SU-DHL-6 (cell line): ENCODE measurements at regions not wholly inside any gene's neighbourhood (a gene's known extent, or its start where the extent isn't known, plus 50 kb on each side); places are given as distances from the start of the nearest gene placed in this dataset.

Experiments
- H2AFZ ChIP-seq: fragments of 200-600 bp; sonication (generic); 2 replicates; pipeline ENCODE4 v1.6.1; 2014; ENCODE audit warnings: low read depth, mild to moderate bottlenecking, moderate library complexity, mixed read lengths, antibody characterized with exemption, low read length; ENCODE audit not compliant: severe bottlenecking
- H3F3A ChIP-seq: fragments of 200-600 bp; shearing (Covaris generic); 2 replicates; pipeline ENCODE4 v1.6.0; 2016; ENCODE audit warnings: antibody characterized with exemption, mild to moderate bottlenecking; ENCODE audit not compliant: insufficient read depth
- H3K27ac ChIP-seq: fragments of 200-600 bp; sonication (generic); 2 replicates; pipeline ENCODE4 v1.5.1; 2016; ENCODE audit warnings: low read depth, mild to moderate bottlenecking, low read length, moderate library complexity, mixed read lengths
- H3K27me3 ChIP-seq: fragments of 200-600 bp; sonication (generic), shearing (Covaris generic); 2 replicates; pipeline ENCODE4 v1.6.0; 2014; ENCODE audit warnings: mild to moderate bottlenecking, low read length
- H3K36me3 ChIP-seq: fragments of 200-600 bp; sonication (generic); 2 replicates; pipeline ENCODE4 v1.6.1; 2014; ENCODE audit warnings: mild to moderate bottlenecking, low read length, mixed read lengths
- H3K4me2 ChIP-seq: fragments of 300-600, 200-600 bp; shearing (Covaris generic), sonication (generic); 2 replicates; pipeline ENCODE4 v1.6.0; 2014; ENCODE audit warnings: low read length, low read depth, mild to moderate bottlenecking; ENCODE audit not compliant: poor library complexity, severe bottlenecking
- H3K4me3 ChIP-seq: fragments of 200-600 bp; sonication (generic); 2 replicates; pipeline ENCODE4 v1.5.1; 2014; ENCODE audit warnings: antibody characterized with exemption, low read length, mild to moderate bottlenecking, mixed read lengths; ENCODE audit not compliant: insufficient read depth, poor library complexity, severe bottlenecking
- H3K79me2 ChIP-seq: fragments of 200-600 bp; sonication (generic); 2 replicates; pipeline ENCODE4 v1.6.1; 2014; ENCODE audit warnings: mild to moderate bottlenecking, low read length, moderate library complexity; ENCODE audit not compliant: insufficient read depth
- H3K9ac ChIP-seq: fragments of 200-600 bp; sonication (generic); 2 replicates; pipeline ENCODE4 v1.7.0; 2014; ENCODE audit warnings: mild to moderate bottlenecking, low read length
- H3K9me2 ChIP-seq: fragments of 200-600 bp; sonication (generic); replicated peaks from 2 replicates; pipeline ENCODE4 v1.6.1; 2014; ENCODE audit warnings: low read length; ENCODE audit not compliant: insufficient read depth
- H3K9me3 ChIP-seq: fragments of 200-600 bp; sonication (generic); 2 replicates; pipeline ENCODE4 v1.6.1; 2014; ENCODE audit warnings: low read length, mixed read lengths; ENCODE audit not compliant: insufficient read depth
- H4K20me1 ChIP-seq: fragments of 200-600 bp; sonication (generic); 2 replicates; pipeline ENCODE4 v1.6.1; 2014; ENCODE audit warnings: low read depth, mild to moderate bottlenecking, antibody characterized with exemption, low read length, moderate library complexity, mixed read lengths
- CTCF ChIP-seq: fragments of 200-600 bp; sonication (generic); IDR thresholded peaks from one replicate; pipeline ENCODE4 v1.5.1; 2017; ENCODE audit warnings: antibody characterized with exemption, mild to moderate bottlenecking, low read length, moderate library complexity; ENCODE audit not compliant: insufficient read depth, poor library complexity, severe bottlenecking
- EZH2phosphoT487 ChIP-seq: fragments of 200-600 bp; sonication (generic), shearing (Covaris generic); conservative IDR thresholded peaks from 2 replicates; pipeline ENCODE4 v1.6.1; 2018; ENCODE audit warnings: mild to moderate bottlenecking, antibody characterized with exemption, low read length, moderate library complexity, mixed read lengths

GRCh38 chr6:21744331-21744730 is 150.8 kb downstream of the SOX4 start:
- Histone ChIP-seq H3K36me3 (no peaks in the 10 kb centered on the region), H3K27ac (no peak overlapping the region), H3F3A (no peaks in the 10 kb centered on the region), H3K27me3 (no peaks in the 10 kb centered on the region), H3K9me3 (no peaks in the 10 kb centered on the region), H3K4me3 (no peak overlapping the region), H2AFZ (no peak overlapping the region), H3K9me2 (no peaks in the 10 kb centered on the region), H3K79me2 (no peaks in the 10 kb centered on the region), H4K20me1 (no peaks in the 10 kb centered on the region), H3K4me2 (no peak overlapping the region), H3K9ac (no peak overlapping the region)
- TF ChIP-seq CTCF = no peak
- no peak for TF ChIP-seq EZH2phosphoT487

- no peak overlapping the region for H2AFZ ChIP-seq
- no peak overlapping the region for H3K4me2 ChIP-seq
- H3K27me3 ChIP-seq = no peaks in the 10 kb centered on the region
- no peaks in the 10 kb centered on the region for H3K9me2 ChIP-seq
- H3F3A ChIP-seq = no peaks in the 10 kb centered on the region
- H3K9me3 ChIP-seq = no peaks in the 10 kb centered on the region
- H3K79me2 ChIP-seq = no peaks in the 10 kb centered on the region
- H3K36me3 ChIP-seq = no peaks in the 10 kb centered on the region
- no peak overlapping the region for H3K9ac ChIP-seq
- no peaks in the 10 kb centered on the region for H4K20me1 ChIP-seq
- TF ChIP-seq EZH2phosphoT487 (no peak), CTCF (no peak)
- no peak overlapping the region for H3K4me3 ChIP-seq
- no peak overlapping the region for H3K27ac ChIP-seq
Measured at GRCh38 chr6:21745543-21746337, 152.2 kb downstream of the SOX4 start.

- H3K9me2 ChIP-seq = no peaks in the 10 kb centered on the region
- no peaks in the 10 kb centered on the region for H3K79me2 ChIP-seq
- no peak overlapping the region for H3K27ac ChIP-seq
- H3K27me3 ChIP-seq = no peaks in the 10 kb centered on the region
- no peaks in the 10 kb centered on the region for H3K9me3 ChIP-seq
- no peak overlapping the region for H3K9ac ChIP-seq
- no peak overlapping the region for H3K4me3 ChIP-seq
- H2AFZ ChIP-seq = no peak overlapping the region
- H3K36me3 ChIP-seq = no peaks in the 10 kb centered on the region
- no peak for TF ChIP-seq CTCF
- TF ChIP-seq EZH2phosphoT487 = no peak
- H3F3A ChIP-seq = no peaks in the 10 kb centered on the region
- no peak overlapping the region for H3K4me2 ChIP-seq
- H4K20me1 ChIP-seq = no peaks in the 10 kb centered on the region
Measured at GRCh38 chr6:21747441-21747840, 153.9 kb downstream of the SOX4 start.
